ENCODE measurements at regions not wholly inside any gene's neighbourhood (a gene's known extent, or its start where the extent isn't known, plus 50 kb on each side); places are given as distances from the start of the nearest gene placed in this dataset.

DNA sequence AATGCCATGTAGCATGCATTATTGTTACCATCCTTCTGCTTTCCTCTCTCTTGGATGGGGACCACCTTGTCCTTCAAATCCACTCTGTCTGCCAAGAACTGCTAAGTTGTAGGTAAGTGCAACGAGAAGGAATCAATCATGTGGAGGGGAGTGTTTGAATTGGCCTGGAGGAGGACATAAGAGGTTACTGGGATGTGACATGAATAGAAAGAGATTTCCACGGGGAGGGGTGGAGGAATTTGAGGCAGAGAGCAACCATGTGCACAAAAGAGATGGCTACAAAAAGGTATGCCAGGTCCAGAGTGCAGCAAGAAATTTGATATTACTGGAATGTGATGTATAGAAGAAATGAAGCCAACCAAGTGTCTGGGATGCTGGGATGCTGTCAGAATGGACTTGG lies 648.9 kb upstream of the KLF4 start:
- WGBS, 2 donors: 67 to 69% methylated on average over 2 of the region's 2 CpGs
- H3K27ac ChIP-seq: no peak overlapping the region

DNA sequence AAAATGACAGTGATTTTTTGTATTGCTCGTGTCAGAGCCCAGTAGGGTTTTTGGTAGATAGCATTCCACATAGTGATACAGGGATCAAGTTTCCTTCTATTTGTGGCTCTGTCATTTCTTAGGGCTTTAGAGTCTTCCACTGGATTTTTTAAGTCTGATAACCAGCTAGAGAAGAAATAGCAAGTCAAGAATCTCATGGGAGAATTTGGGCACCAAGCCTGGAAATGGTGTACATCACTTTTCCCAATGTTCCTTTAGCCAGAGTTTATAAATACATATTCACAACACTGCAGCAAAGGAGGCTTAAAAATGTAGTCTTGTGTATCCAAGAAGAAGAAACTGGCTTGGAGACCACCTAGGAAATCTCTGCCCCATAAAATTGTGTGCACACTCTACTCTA lies 647.1 kb upstream of the KLF4 start:
- Histone ChIP-seq H3K4me1 (peaks cover 0 to 7% (median 2%) of the 10 kb centered on the region in 9 donors), H3K27me3 (no peaks in the 10 kb centered on the region), H3K9me3 (peaks cover 0 to 8% (median 0%) of the 10 kb centered on the region in 11 donors), H3K36me3 (no peaks in the 10 kb centered on the region), H3K27ac (no peak overlapping the region), H3K4me3 (no peak overlapping the region)
- TF ChIP-seq, protein P1, sequence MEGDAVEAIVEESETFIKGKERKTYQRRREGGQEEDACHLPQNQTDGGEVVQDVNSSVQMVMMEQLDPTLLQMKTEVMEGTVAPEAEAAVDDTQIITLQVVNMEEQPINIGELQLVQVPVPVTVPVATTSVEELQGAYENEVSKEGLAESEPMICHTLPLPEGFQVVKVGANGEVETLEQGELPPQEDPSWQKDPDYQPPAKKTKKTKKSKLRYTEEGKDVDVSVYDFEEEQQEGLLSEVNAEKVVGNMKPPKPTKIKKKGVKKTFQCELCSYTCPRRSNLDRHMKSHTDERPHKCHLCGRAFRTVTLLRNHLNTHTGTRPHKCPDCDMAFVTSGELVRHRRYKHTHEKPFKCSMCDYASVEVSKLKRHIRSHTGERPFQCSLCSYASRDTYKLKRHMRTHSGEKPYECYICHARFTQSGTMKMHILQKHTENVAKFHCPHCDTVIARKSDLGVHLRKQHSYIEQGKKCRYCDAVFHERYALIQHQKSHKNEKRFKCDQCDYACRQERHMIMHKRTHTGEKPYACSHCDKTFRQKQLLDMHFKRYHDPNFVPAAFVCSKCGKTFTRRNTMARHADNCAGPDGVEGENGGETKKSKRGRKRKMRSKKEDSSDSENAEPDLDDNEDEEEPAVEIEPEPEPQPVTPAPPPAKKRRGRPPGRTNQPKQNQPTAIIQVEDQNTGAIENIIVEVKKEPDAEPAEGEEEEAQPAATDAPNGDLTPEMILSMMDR (IDR thresholded peaks at IDR 0.05): no peak
- DNase-seq (no peak), ATAC-seq (no peak)
- intact Hi-C loops (cut with DNase I): no loop called here
- 37 to 54% methylated on average over 1 of the region's 1 CpG for WGBS, 2 donors

More for the DNA sequence above, 648.9 kb upstream of the KLF4 start:
- no peak for DNase-seq
- H3K4me3 ChIP-seq: no peak overlapping the region
- no peaks in the 10 kb centered on the region for H3K36me3 ChIP-seq
- no peak for ATAC-seq
- peaks cover 8 to 26% (median 20%) of the 10 kb centered on the region in 9 donors for H3K4me1 ChIP-seq
- TF ChIP-seq, protein P1 (IDR thresholded peaks at IDR 0.05): no peak
- peaks cover 0 to 8% (median 0%) of the 10 kb centered on the region in 11 donors for H3K9me3 ChIP-seq
- intact Hi-C loops (cut with DNase I): no loop called here
- no peaks in the 10 kb centered on the region for H3K27me3 ChIP-seq

- 86 to 90% methylated on average over 4 of the region's 4 CpGs for WGBS, 2 donors
These were observed 645.0 kb upstream of the KLF4 start for GRCh38 chr9:108134486-108135128.

GRCh38 chr9:108133680-108134079 lies 644.1 kb upstream of the KLF4 start:
- no peaks in the 10 kb centered on the region for H3K36me3 ChIP-seq
- H3K4me1 ChIP-seq: no peaks in the 10 kb centered on the region
- 74 to 80% methylated on average over 3 of the region's 3 CpGs for WGBS, 2 donors
- ATAC-seq: no peak
- intact Hi-C loops (cut with DNase I): no loop called here
- H3K4me3 ChIP-seq: no peak overlapping the region
- TF ChIP-seq, protein P1 (IDR thresholded peaks at IDR 0.05): no peak
- no peak for DNase-seq
- H3K27ac ChIP-seq: no peak overlapping the region
- H3K27me3 ChIP-seq: no peaks in the 10 kb centered on the region
- H3K9me3 ChIP-seq: peaks cover 0 to 8% (median 0%) of the 10 kb centered on the region in 11 donors

More at GRCh38 chr9:108134486-108135128, 645.0 kb upstream of the KLF4 start:
- Histone ChIP-seq H3K27me3 (no peaks in the 10 kb centered on the region), H3K36me3 (no peaks in the 10 kb centered on the region), H3K27ac (no peak overlapping the region), H3K4me1 (no peaks in the 10 kb centered on the region), H3K9me3 (peaks cover 0 to 8% (median 0%) of the 10 kb centered on the region in 11 donors), H3K4me3 (no peak overlapping the region)
- intact Hi-C loops (cut with DNase I): no loop called here
- ATAC-seq: no peak
- TF ChIP-seq, protein P1 (IDR thresholded peaks at IDR 0.05): no peak
- no peak for DNase-seq

All from heart right ventricle (tissue), 16 donors.